ENCODE measurements at regions not wholly inside any gene's neighbourhood (a gene's known extent, or its start where the extent isn't known, plus 50 kb on each side); places are given as distances from the start of the nearest gene placed in this dataset.

DNA sequence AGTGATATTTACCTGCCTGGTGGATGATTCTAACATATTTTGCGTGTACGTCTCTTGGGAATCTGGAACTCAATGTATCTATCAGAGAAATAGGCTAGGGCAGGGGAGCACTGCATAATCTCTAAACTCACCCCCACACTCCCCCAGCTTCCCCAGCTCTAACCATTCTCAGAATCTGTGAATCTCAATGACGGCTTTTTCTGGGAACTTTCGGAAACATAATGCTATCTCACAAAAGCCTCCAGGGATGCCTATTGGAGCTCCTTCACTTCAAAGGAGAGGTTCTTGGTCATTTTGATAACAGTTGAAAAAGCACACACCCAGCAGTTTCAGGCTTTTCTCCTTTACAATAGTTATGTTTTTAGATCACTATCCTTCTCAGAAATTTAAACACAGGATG lies 113.8 kb upstream of the MAGI3 start:
- TF ChIP-seq, protein P1, sequence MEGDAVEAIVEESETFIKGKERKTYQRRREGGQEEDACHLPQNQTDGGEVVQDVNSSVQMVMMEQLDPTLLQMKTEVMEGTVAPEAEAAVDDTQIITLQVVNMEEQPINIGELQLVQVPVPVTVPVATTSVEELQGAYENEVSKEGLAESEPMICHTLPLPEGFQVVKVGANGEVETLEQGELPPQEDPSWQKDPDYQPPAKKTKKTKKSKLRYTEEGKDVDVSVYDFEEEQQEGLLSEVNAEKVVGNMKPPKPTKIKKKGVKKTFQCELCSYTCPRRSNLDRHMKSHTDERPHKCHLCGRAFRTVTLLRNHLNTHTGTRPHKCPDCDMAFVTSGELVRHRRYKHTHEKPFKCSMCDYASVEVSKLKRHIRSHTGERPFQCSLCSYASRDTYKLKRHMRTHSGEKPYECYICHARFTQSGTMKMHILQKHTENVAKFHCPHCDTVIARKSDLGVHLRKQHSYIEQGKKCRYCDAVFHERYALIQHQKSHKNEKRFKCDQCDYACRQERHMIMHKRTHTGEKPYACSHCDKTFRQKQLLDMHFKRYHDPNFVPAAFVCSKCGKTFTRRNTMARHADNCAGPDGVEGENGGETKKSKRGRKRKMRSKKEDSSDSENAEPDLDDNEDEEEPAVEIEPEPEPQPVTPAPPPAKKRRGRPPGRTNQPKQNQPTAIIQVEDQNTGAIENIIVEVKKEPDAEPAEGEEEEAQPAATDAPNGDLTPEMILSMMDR (IDR thresholded peaks at IDR 0.05) = no peak
- no peak for TF ChIP-seq POLR2A (IDR thresholded peaks at IDR 0.05)

Measured in Peyer's patch (tissue), 4 donors.